ENCODE measurements at regions not wholly inside any gene's neighbourhood (a gene's known extent, or its start where the extent isn't known, plus 50 kb on each side); places are given as distances from the start of the nearest gene placed in this dataset.
A peak's percentile ranks its signal among the peaks of the same experiment; 100 is the strongest.

GRCh38 chr1:219778793-219779369 lies 149.5 kb downstream of the SLC30A10 start:
- H3K4me2 ChIP-seq (ENCODE audit: low read length), result no peak overlapping the region
- no peaks in the 10 kb centered on the region for H3K27me3 ChIP-seq (ENCODE audit: low read length)
- ChIA-PET POLR2A (ENCODE audit: unreplicated experiment) (no interaction called here), CTCF (no interaction called here)
- TF ChIP-seq CTCF (conservative IDR thresholded peaks at IDR 0.05; ENCODE audit: low read depth, low read length) (no peak), EZH2phosphoT487 (IDR thresholded peaks at IDR 0.05; ENCODE audit: borderline replicate concordance, low read length) (no peak), EZH2 (IDR thresholded peaks at IDR 0.05; ENCODE audit: low read length, unreplicated experiment) (no peak)
- no peaks in the 10 kb centered on the region for H3K9me3 ChIP-seq (ENCODE audit: low read length)
- H3K4me1 ChIP-seq (ENCODE audit: insufficient read depth, low read length), result no peaks in the 10 kb centered on the region
- no peak overlapping the region for H2AFZ ChIP-seq (ENCODE audit: low read length)
- H3K9me2 ChIP-seq (replicated peaks; ENCODE audit: low read length), result no peaks in the 10 kb centered on the region
- no peaks in the 10 kb centered on the region for H3K36me3 ChIP-seq (ENCODE audit: low read depth, low read length)
- no peak overlapping the region for H3K9ac ChIP-seq (ENCODE audit: low read length)
- H3K4me3 ChIP-seq (ENCODE audit: low read length), result no peak overlapping the region
- no peak overlapping the region for H3K27ac ChIP-seq (ENCODE audit: low read length)
- no peaks in the 10 kb centered on the region for H4K20me1 ChIP-seq (ENCODE audit: low read length)
- ATAC-seq (no peak), DNase-seq (no peak)
- H3F3A ChIP-seq (ENCODE audit: low read length, unreplicated experiment), result no peaks in the 10 kb centered on the region
- BruUV-seq (replicated peaks), result no TSS peak
- intact Hi-C loops (cut with micrococcal nuclease), result no loop called here
- H3K79me2 ChIP-seq (ENCODE audit: low read length), result no peaks in the 10 kb centered on the region

GRCh38 chr1:219778110-219778509 lies 150.2 kb downstream of the SLC30A10 start:
- Histone ChIP-seq H3K9me3 (ENCODE audit: low read length) (no peaks in the 10 kb centered on the region), H3F3A (ENCODE audit: low read length, unreplicated experiment) (no peaks in the 10 kb centered on the region), H2AFZ (ENCODE audit: low read length) (no peak overlapping the region), H3K79me2 (ENCODE audit: low read length) (no peaks in the 10 kb centered on the region), H3K9ac (ENCODE audit: low read length) (no peak overlapping the region), H3K36me3 (ENCODE audit: low read depth, low read length) (no peaks in the 10 kb centered on the region), H3K9me2 (replicated peaks; ENCODE audit: low read length) (no peaks in the 10 kb centered on the region), H3K27ac (ENCODE audit: low read length) (no peak overlapping the region), H3K4me3 (ENCODE audit: low read length) (no peak overlapping the region), H3K4me1 (ENCODE audit: insufficient read depth, low read length) (no peaks in the 10 kb centered on the region), H3K4me2 (ENCODE audit: low read length) (no peak overlapping the region), H3K27me3 (ENCODE audit: low read length) (no peaks in the 10 kb centered on the region), H4K20me1 (ENCODE audit: low read length) (no peaks in the 10 kb centered on the region)
- BruUV-seq (replicated peaks), result no TSS peak
- ChIA-PET POLR2A (ENCODE audit: unreplicated experiment) (no interaction called here), CTCF (no interaction called here)
- intact Hi-C loops (cut with micrococcal nuclease), result no loop called here
- DNase-seq, result no peak
- no peak for ATAC-seq
- no peak for TF ChIP-seq EZH2phosphoT487 (IDR thresholded peaks at IDR 0.05; ENCODE audit: borderline replicate concordance, low read length)
- TF ChIP-seq EZH2 (IDR thresholded peaks at IDR 0.05; ENCODE audit: low read length, unreplicated experiment), result no peak
- TF ChIP-seq CTCF (conservative IDR thresholded peaks at IDR 0.05; ENCODE audit: low read depth, low read length), result no peak

- CTCF ChIA-PET, result no interaction called here
- no peaks in the 10 kb centered on the region for H3K9me3 ChIP-seq (ENCODE audit: low read length)
These were observed 154.0 kb downstream of the SLC30A10 start for GRCh38 chr1:219774386-219774785.

More at GRCh38 chr1:219774386-219774785, 154.0 kb downstream of the SLC30A10 start:
- ATAC-seq (no peak), DNase-seq (peak; percentile 38)
- POLR2A ChIA-PET (ENCODE audit: unreplicated experiment), result no interaction called here
- Histone ChIP-seq H3K4me1 (ENCODE audit: insufficient read depth, low read length) (peaks cover 16% of the 10 kb centered on the region), H4K20me1 (ENCODE audit: low read length) (no peaks in the 10 kb centered on the region), H3K4me3 (ENCODE audit: low read length) (no peak overlapping the region), H3F3A (ENCODE audit: low read length, unreplicated experiment) (peaks cover 5% of the 10 kb centered on the region), H3K79me2 (ENCODE audit: low read length) (no peaks in the 10 kb centered on the region), H3K27ac (ENCODE audit: low read length) (no peak overlapping the region), H3K36me3 (ENCODE audit: low read depth, low read length) (no peaks in the 10 kb centered on the region), H3K9me2 (replicated peaks; ENCODE audit: low read length) (no peaks in the 10 kb centered on the region), H2AFZ (ENCODE audit: low read length) (no peak overlapping the region), H3K9ac (ENCODE audit: low read length) (no peak overlapping the region), H3K27me3 (ENCODE audit: low read length) (no peaks in the 10 kb centered on the region), H3K4me2 (ENCODE audit: low read length) (no peak overlapping the region)
- no TSS peak for BruUV-seq (replicated peaks)
- TF ChIP-seq CTCF (conservative IDR thresholded peaks at IDR 0.05; ENCODE audit: low read depth, low read length) (no peak), EZH2 (IDR thresholded peaks at IDR 0.05; ENCODE audit: low read length, unreplicated experiment) (no peak), EZH2phosphoT487 (IDR thresholded peaks at IDR 0.05; ENCODE audit: borderline replicate concordance, low read length) (no peak)
- intact Hi-C loops (cut with micrococcal nuclease), result no loop called here

All from PC-3 (cell line).